KMS-11 (cell line): ENCODE measurements at regions not wholly inside any gene's neighbourhood (a gene's known extent, or its start where the extent isn't known, plus 50 kb on each side); places are given as distances from the start of the nearest gene placed in this dataset.
"Not testable (repeated sequence)": the region's sequence is repeated elsewhere in the genome, so short reads cannot be mapped to it uniquely, and the experiment has no call there.

Source experiments
- H2AFZ ChIP-seq: fragments of 200-600 bp; sonication (generic); 2 replicates; pipeline ENCODE4 v1.6.1; 2016; ENCODE audit warnings: antibody characterized with exemption, mixed run types, low read depth
- H3K27ac ChIP-seq: fragments of 200-600 bp; sonication (generic); 2 replicates; pipeline ENCODE4 v1.6.1; 2016; ENCODE audit warnings: mild to moderate bottlenecking, mixed run types
- H3K27me3 ChIP-seq: fragments of 200-600 bp; sonication (generic); 2 replicates; pipeline ENCODE4 v1.6.1; 2017; ENCODE audit warnings: mild to moderate bottlenecking, low read depth, mixed run types, moderate library complexity; ENCODE audit not compliant: insufficient read depth
- H3K36me3 ChIP-seq: fragments of 200-600 bp; sonication (generic); 2 replicates; pipeline ENCODE4 v1.6.1; 2017; ENCODE audit warnings: mild to moderate bottlenecking, mixed run types; ENCODE audit not compliant: insufficient read depth
- H3K4me1 ChIP-seq: fragments of 200-600 bp; sonication (generic); 2 replicates; pipeline ENCODE4 v1.6.1; 2016; ENCODE audit warnings: mild to moderate bottlenecking, low read depth, mixed run types; ENCODE audit not compliant: poor library complexity, severe bottlenecking
- H3K4me2 ChIP-seq: fragments of 200-600 bp; sonication (generic); 2 replicates; pipeline ENCODE4 v1.7.0; 2016; ENCODE audit warnings: mild to moderate bottlenecking, mixed run types
- H3K4me3 ChIP-seq: fragments of 200-600 bp; sonication (generic); IDR thresholded peaks from 2 replicates; pipeline ENCODE4 v1.6.1; 2017; ENCODE audit warnings: low read depth, low read length, mixed read lengths; ENCODE audit not compliant: insufficient read depth
- H3K79me2 ChIP-seq: fragments of 200-600 bp; sonication (generic); 2 replicates; pipeline ENCODE4 v1.6.1; 2016; ENCODE audit warnings: low read depth, mixed run types; ENCODE audit not compliant: insufficient read depth
- H3K9ac ChIP-seq: fragments of 200-600 bp; sonication (generic); 2 replicates; pipeline ENCODE4 v1.6.1; 2016; ENCODE audit warnings: mild to moderate bottlenecking, mixed run types
- H4K20me1 ChIP-seq: fragments of 200-600 bp; sonication (generic); 2 replicates; pipeline ENCODE4 v1.6.1; 2016; ENCODE audit warnings: mild to moderate bottlenecking, mixed run types; ENCODE audit not compliant: insufficient read depth
- CTCF ChIP-seq: fragments of 200-600 bp; sonication (generic); conservative IDR thresholded peaks from 2 replicates; pipeline ENCODE4 v1.6.1; 2017; ENCODE audit warnings: low read depth, mild to moderate bottlenecking, antibody characterized with exemption, low read length, moderate library complexity, mixed read lengths

- Histone ChIP-seq H3K4me2 (peak overlapping the region; percentile 71), H3K4me1 (peaks cover 49% of the 10 kb centered on the region), H4K20me1 (no peaks in the 10 kb centered on the region), H3K27me3 (no peaks in the 10 kb centered on the region), H3K36me3 (no peaks in the 10 kb centered on the region), H3K9ac (no peak overlapping the region), H3K27ac (peak overlapping the region; percentile 11), H3K4me3 (no peak overlapping the region), H3K79me2 (no peaks in the 10 kb centered on the region), H2AFZ (peak overlapping the region; percentile 16; the same call in 1 of the 2 replicates)
- TF ChIP-seq CTCF, result no peak
Observed at GRCh38 chr1:194846488-194846887, 1660.1 kb upstream of the B3GALT2 start.

DNA sequence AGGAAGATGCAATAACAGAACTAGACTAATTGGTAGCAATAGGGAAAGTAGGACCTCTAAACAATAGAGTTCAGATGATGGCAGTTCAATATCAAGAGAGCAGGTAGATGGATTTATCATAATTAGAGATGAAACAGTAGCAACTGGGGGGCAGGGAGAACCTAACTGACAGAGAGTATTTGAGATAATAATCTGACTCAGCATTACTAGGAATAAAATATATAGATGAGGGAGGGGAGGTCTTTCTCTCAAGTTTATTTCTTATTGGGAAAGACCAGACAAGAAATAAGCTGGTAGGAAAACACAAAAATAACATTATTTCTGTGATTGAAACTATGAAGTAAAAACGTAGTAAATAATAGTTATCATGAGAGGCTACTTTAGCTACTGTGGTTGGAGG is 1656.7 kb upstream of the B3GALT2 start:
- no peaks in the 10 kb centered on the region for H3K27me3 ChIP-seq
- H3K9ac ChIP-seq, result no peak overlapping the region
- no peaks in the 10 kb centered on the region for H3K79me2 ChIP-seq
- H3K4me1 ChIP-seq, result peaks cover 38% of the 10 kb centered on the region
- H3K4me3 ChIP-seq, result no peak overlapping the region
- no peaks in the 10 kb centered on the region for H4K20me1 ChIP-seq
- H3K4me2 ChIP-seq, result no peak overlapping the region
- no peak overlapping the region for H2AFZ ChIP-seq
- no peak for TF ChIP-seq CTCF
- H3K36me3 ChIP-seq, result no peaks in the 10 kb centered on the region
- no peak overlapping the region for H3K27ac ChIP-seq

- Histone ChIP-seq H3K27me3 (no peaks in the 10 kb centered on the region), H3K4me1 (peaks cover 74% of the 10 kb centered on the region), H3K9ac (no peak overlapping the region), H4K20me1 (no peaks in the 10 kb centered on the region), H3K4me3 (no peak overlapping the region), H3K4me2 (peak overlapping the region; percentile 81; the same call in 1 of the 2 replicates), H2AFZ (0 out of 2 replicates have a peak overlapping the region, but pooled peaks have one; percentile 9), H3K36me3 (no peaks in the 10 kb centered on the region), H3K79me2 (no peaks in the 10 kb centered on the region), H3K27ac (peak overlapping the region; percentile 75; the same call in 1 of the 2 replicates)
- no peak for TF ChIP-seq CTCF
Observed at GRCh38 chr1:194833111-194833510, 1646.7 kb upstream of the B3GALT2 start.

DNA sequence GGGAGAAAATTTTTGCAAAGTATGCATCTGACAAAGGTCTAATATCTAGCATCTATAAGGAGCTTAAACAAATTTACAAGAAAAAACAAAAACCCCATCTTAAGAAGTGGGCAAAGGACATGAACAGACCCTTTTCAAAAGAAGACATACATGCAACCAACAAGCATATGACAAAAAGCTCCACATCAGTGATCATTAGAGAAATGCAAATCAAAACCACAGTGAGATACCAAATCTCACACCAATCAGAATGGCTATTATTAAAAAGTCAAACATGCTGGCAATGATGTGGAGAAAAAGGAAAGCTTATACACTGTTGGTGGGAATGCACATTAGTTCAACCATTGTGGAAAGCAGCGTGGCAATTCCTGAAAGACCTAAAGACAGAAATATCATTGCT is 1645.2 kb upstream of the B3GALT2 start:
- Histone ChIP-seq H3K4me3 (peak overlapping the region; percentile 16), H3K9ac (peak overlapping the region; percentile 10; the same call in 1 of the 2 replicates), H3K4me1 (peaks cover 86% of the 10 kb centered on the region), H2AFZ (peak overlapping the region; percentile 70), H3K4me2 (peak overlapping the region; percentile 81), H3K27ac (peak overlapping the region; percentile 75)
- not testable (repeated sequence) for H4K20me1 ChIP-seq, H3K79me2 ChIP-seq, H3K36me3 ChIP-seq, H3K27me3 ChIP-seq

- no peaks in the 10 kb centered on the region for H3K27me3 ChIP-seq
- H3K36me3 ChIP-seq, result no peaks in the 10 kb centered on the region
- peak overlapping the region; percentile 19 for H3K4me3 ChIP-seq
- H3K4me2 ChIP-seq, result peak overlapping the region; percentile 81
- TF ChIP-seq CTCF, result no peak
- H3K9ac ChIP-seq, result peak overlapping the region; percentile 15
- peak overlapping the region; percentile 75 for H3K27ac ChIP-seq
- no peaks in the 10 kb centered on the region for H3K79me2 ChIP-seq
- H3K4me1 ChIP-seq, result peaks cover 90% of the 10 kb centered on the region
- H2AFZ ChIP-seq, result peak overlapping the region; percentile 70
- H4K20me1 ChIP-seq, result no peaks in the 10 kb centered on the region
Observed at GRCh38 chr1:194830387-194830786, 1644.0 kb upstream of the B3GALT2 start.
